ENCODE measurements at regions not wholly inside any gene's neighbourhood (a gene's known extent, or its start where the extent isn't known, plus 50 kb on each side); places are given as distances from the start of the nearest gene placed in this dataset.

DNA sequence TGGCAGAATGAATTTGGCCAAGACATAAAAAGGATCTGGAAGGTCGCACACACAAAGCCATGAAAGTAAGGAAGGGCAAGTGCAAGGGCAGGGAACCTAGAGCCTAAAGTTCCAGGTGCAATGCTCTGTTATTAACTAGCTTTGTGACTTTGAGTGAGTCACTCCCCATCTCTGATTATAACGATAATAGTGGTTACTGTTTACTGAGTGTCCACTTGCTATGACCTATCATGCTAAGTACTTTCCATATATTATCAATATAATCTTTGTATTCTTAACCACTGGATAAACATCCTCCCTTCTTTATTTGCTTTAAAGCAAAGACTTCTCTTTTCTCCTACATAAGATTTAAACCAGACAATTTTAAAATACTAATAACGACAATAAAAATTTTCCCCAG, 504.6 kb upstream of the BRINP1 start:
- TF ChIP-seq CTCF (IDR thresholded peaks at IDR 0.05) (no peak), POLR2A (IDR thresholded peaks at IDR 0.05) (no peak)
